SU-DHL-6 (cell line): ENCODE measurements at regions not wholly inside any gene's neighbourhood (a gene's known extent, or its start where the extent isn't known, plus 50 kb on each side); places are given as distances from the start of the nearest gene placed in this dataset.

ENCODE experiments used
- CTCF ChIP-seq: fragments of 200-600 bp; sonication (generic); IDR thresholded peaks from one replicate; pipeline ENCODE4 v1.5.1; 2017; ENCODE audit warnings: antibody characterized with exemption, mild to moderate bottlenecking, low read length, moderate library complexity; ENCODE audit not compliant: insufficient read depth, poor library complexity, severe bottlenecking
- EZH2phosphoT487 ChIP-seq: fragments of 200-600 bp; sonication (generic), shearing (Covaris generic); conservative IDR thresholded peaks from 2 replicates; pipeline ENCODE4 v1.6.1; 2018; ENCODE audit warnings: mild to moderate bottlenecking, antibody characterized with exemption, low read length, moderate library complexity, mixed read lengths

DNA sequence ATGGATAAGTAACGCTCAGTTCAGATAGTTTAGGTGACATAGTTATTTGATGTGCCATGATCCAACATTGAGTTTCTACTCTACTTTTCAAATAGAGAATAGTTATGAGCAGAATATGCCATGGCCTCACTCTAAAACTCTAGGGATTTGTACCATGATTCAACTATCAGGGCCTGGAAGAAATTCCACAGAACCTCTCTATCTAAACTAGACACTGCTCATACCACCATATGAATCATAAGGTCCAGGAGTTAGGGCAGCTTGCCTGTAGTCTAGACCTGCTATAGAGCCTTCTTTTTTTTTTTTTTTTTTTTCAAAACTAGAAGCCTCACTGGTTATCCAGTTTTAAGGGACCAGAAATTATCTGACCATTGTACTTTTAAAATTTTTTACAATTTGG, 571.8 kb upstream of the IMPG1 start:
- no peak for TF ChIP-seq CTCF
- no peak for TF ChIP-seq EZH2phosphoT487
